Ammon's horn (tissue), 1 donor: ENCODE measurements at regions not wholly inside any gene's neighbourhood (a gene's known extent, or its start where the extent isn't known, plus 50 kb on each side); places are given as distances from the start of the nearest gene placed in this dataset.
"Not testable (repeated sequence)": the region's sequence is repeated elsewhere in the genome, so short reads cannot be mapped to it uniquely, and the experiment has no call there.

Experiments
- DNase-seq: peaks from one replicate; pipeline ENCODE4 v3.0.0-alpha.2; 2016; ENCODE audit warnings: low spot score

DNA sequence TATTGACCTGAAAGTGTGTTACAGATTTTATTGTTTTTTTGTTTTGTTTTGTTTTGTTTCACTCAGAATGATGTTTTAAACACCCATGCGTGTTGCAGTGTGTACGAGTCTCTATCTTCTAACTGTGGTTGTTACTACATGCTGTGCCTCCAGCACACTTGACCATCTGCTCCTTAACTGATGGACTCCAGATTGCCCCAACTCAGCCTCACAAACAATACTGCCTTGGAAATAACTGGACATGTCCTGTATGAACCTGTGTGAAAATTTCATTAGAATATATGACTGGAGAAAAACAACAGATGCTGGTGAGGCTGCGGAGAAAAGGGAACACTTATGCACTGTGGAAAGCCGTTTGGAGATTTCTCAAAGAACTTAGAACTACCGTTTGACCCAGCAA lies 68.7 kb upstream of the HAND1 start:
- no peak for DNase-seq

DNA sequence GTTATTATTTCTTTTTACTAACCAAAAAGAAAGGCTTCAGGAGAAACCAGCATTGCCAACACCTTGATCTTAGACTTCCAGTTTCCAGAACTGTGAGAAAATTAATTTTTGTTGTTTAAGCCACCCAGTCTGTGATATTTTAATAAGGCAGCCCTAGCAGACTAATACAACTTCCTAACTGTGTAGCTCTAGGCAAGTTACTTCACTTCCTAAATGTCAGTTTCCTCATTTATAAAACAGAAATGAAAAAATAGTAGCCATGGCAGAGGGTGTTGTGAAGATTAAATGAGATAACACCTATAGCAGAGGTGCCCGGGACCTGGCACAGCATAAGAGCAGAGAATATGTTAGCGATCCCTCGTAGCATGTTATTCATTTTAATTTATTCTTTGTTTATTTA lies 66.6 kb upstream of the HAND1 start:
- no peak for DNase-seq

GRCh38 chr5:154543380-154543779 lies 65.4 kb upstream of the HAND1 start:
- DNase-seq: no peak

DNA sequence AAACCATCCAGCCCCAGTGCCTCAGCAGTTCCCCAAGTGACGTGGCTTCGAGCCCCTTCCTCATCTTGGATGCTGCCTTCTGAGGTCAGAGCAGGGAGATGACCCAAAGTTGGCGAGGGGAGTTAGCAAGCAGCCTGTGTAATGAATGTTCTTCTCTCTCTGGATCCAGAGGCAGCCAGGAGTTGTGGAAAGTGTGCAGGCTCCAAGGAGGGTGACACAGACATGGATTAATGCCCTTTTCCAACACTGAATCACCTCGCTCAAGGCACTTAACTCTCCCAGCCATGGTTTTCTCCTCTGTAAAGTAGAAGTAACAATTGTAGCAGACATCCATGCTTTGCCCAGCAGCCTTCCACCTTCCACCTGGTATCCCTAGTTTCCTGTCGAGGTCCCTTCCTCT lies 64.6 kb upstream of the HAND1 start:
- no peak for DNase-seq

GRCh38 chr5:154542000-154542399 lies 64.0 kb upstream of the HAND1 start:
- DNase-seq: no peak

GRCh38 chr5:154541553-154541952 lies 63.5 kb upstream of the HAND1 start:
- no peak for DNase-seq

DNA sequence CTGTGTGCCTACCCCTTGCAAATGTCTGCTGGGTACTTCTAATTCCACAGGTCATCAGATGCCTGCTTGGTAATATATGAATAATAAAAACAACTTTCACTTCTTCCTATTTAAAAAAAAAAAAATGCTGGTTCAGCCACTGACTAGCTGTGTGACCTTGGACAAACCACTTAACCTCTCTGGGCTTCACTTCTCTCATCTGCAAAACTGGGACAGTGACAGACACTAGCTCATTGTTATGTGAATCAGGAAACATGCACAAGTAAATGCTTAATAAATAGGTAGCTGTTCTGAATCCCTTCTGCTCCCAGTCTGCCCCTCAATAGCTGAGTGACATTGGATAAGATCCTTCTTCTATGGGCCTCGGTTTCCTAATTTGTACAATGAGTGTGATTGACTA lies 62.6 kb upstream of the HAND1 start:
- DNase-seq: no peak

DNA sequence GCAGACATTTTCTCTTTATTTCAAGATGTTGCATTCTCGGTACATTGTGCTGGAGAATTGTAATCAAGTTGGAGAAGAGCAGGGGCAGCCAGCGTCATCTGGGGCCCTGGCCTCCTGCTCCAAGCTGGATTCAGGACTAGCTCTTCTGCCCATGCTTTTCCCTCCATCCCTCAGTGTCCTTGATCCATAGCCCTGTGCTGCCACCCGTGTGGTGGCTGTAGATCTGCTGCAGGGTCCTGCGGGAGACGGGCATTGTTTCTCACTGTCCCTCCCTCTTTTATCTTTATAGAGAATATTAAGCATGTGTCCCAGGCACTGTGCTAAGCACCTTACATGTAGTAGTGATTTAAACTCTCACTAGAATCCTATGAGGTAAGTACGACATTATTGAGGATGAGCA lies 60.5 kb upstream of the HAND1 start:
- no peak for DNase-seq

DNA sequence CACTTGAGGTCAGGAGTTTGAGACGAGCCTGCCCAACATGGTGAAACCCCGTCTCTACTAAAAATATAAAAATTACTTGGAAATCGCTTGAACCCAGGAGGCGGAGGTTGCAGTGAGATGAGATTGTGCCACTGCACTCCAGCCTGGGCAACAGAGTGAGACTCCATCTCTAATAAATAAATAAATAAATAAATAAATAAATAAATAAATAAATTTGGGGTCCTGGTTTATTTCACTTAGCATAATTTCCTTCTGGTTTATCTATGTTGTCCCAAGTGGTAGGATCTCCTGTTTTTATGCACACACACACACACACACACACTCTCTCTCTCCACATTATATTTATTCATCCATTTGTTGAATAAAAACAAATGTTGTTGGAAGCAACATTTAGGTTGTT lies 58.4 kb upstream of the HAND1 start:
- not testable (repeated sequence) for DNase-seq

- DNase-seq: no peak
Observed at GRCh38 chr5:154535535-154535934, 57.5 kb upstream of the HAND1 start.

GRCh38 chr5:154534457-154535050 lies 56.5 kb upstream of the HAND1 start:
- no peak for DNase-seq

- DNase-seq: no peak
Observed at GRCh38 chr5:154529282-154529681, 51.3 kb upstream of the HAND1 start.

GRCh38 chr5:154528005-154528594 lies 50.1 kb upstream of the HAND1 start:
- no peak for DNase-seq
